HK-2 (cell line): ENCODE measurements at regions not wholly inside any gene's neighbourhood (a gene's known extent, or its start where the extent isn't known, plus 50 kb on each side); places are given as distances from the start of the nearest gene placed in this dataset.

Experiments used
- DNase-seq: peaks from one replicate; pipeline ENCODE4 v3.0.0-alpha.2; 2018; ENCODE audit not compliant: unreplicated experiment

DNA sequence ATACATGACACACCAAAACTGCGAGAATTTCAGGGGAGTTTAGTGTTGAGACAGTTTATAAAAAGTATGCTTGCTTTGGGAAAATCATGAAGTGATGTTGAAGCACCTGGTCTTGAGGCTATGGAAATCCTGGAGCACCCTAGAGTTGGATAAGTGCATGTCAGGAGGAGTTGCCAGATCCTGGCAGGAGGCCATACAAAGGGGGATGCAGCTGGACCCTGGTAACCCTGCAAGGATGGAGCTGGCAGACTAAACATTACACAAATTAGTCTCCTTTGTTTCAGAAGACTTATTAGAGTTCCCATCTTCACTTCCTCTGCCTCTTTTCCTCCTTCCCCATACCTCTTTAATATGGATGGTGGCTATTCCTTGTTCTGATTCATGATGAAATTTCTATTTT lies 907.0 kb downstream of the BCL11B start:
- DNase-seq, result no peak

DNA sequence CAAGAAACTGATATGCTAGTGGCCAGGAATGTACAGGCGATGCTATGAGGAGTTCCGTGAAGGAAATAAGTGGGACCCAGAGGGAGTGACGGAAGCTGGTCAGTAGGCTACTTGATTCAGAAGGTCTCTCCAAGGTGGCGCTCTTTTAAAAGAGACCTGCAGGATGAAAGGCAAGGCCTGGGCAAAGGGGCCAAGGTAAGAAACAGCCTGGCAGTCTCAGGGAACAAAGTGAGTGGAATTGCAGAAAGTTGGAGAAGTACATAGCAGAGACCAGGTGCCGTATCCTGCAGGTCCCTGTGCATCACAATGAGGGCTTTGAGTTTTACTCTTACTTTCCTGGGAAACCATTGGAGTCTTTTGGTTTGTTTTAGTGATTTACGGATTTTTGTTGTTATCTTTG lies 905.6 kb downstream of the BCL11B start:
- no peak for DNase-seq

DNA sequence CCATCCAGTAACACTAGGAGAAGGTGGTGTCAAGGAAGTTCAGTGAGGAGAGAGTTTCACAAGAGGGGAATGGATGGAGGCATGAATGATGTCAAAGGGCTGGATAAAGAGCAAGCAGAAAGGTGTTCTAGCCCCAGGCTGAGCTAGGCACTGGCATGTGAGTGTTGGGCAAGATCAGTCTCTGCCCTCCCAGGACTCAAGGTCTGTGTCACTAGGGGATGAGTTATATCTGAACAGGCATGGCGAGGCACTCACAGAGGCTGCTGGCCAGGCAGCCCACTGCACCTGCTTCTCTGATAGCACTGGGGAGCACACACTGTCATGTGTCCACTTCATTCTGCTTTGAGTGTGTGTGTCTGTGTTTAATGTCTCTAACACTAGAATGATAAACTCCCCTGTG lies 903.8 kb downstream of the BCL11B start:
- no peak for DNase-seq

DNA sequence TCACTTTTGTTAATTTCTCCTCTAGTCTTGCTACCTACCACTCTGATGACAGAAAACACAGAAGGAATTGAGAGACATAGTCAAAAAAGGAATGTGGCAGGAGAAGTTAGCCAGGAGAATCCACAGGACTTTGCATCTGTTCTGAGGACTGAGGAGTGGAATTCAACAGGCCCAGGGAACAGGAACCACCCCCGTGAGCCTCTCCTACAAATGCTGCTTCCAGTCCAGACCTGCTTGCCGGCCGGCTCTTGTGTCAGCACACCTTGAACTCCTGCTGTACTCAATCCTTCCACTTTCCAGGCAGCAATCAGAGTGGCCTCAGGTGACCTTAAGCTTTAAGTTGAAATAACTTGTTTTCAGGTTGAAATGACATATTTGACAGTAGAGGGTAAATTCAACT lies 903.1 kb downstream of the BCL11B start:
- no peak for DNase-seq

DNA sequence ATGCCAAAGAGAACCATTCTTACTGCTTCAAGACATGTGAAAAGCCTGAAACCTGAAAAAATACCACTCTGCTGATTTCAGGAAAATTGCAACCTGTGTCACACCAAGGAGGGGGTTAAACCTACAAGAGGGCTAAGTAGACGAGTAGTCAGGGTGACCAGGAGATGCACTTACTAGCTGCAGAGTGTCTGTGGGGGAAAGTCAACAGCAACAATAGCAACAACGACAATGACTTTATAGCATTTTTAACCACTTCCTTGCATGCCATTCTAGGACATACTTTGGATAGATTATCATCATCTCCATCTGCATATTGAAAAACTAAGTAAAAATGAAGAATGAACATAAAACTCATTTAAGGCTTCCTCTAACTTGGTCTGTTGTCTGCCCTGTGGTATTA lies 902.7 kb downstream of the BCL11B start:
- no peak for DNase-seq

DNA sequence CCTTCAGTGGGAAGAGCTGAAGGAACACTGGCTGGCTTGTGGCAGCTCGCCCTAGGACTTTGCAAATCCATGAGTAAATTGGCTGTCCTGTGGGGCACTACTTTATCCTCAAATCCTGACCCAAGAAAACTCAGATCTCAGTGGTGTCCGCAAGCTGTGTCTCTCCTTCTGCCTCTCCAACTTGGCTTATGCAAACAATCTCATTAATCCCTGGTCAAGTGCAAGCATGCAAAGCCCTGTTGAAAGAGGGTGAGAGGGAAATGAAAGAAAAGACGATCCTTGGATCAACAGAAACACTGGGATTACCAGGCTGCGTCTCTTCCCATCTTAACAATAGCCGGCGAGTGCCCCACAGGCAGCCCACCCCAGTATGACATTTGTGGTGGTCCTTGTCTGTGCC lies 901.6 kb downstream of the BCL11B start:
- DNase-seq, result no peak

DNA sequence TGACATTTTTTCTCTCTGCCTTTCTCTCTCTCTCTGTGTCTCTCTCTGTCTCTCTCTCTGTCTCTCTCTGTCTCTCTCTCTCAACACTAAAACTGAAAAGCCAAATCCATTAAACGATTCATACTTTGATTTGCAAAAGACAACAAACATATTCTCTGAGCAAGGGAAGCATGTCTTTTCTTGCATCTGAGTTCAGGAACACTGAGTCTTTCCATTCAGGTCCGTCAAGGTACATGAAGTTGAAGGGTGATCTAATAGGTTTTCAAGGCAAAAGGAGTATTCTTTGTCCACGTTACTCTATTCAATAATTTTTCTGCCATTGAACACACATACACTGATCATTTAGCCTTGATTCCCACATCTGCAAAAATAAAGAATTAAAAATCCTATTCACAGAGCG lies 900.9 kb downstream of the BCL11B start:
- DNase-seq, result no peak

DNA sequence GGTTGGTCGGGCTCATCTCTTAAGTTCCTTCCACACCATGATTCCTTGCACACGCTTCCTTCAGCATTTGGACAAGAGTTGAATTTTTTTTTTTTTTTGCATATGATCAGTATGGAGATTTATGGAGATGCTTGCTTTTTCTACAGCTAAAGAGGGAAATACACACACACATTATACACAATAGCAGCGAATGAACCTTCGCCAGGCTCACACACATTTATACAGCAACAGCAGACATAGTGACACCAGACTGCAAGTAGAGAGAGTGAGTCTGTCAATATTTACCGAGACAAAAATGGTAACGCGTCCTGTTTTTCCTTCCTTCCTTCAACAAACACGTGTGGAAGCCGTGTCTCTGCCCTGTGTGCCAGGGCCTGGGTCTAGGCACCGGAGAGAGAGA lies 897.9 kb downstream of the BCL11B start:
- DNase-seq, result no peak

DNA sequence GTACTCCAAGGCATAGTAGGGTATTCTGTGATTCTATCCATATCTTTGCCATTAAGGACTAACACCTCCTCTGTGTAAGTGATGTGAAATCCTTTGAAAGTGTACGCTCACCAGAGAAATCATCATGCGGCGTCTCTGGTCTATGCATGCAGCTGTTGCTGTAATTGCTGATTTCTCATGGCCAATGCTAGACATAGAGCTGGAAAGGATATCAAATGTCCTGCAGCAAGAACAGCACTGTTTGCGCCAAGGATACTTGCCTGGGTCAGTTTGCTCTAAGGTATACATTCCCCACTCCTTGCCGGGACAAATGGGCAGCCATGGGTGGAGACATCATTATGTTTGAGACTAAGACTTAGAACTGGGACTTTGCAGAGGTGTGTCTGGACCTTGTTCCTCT lies 896.4 kb downstream of the BCL11B start:
- no peak for DNase-seq

DNA sequence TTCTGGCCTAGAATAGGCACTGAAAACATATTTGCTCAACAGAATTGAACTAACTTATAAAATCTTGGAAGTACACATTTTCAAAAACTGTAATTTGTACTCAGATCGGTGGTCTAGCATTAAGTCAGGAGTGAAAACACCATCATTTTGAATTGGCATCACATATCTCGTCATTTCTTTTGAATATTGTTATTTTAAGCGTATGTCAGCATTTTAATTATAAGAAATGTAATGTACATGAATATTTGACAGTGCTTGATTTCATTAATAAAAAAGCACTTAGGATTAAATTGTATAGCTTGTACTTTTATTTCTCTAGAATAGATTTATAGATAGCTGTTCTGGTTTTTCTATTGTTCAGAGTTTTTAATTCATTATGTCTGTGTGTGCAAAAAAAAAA lies 892.2 kb downstream of the BCL11B start:
- no peak for DNase-seq

DNA sequence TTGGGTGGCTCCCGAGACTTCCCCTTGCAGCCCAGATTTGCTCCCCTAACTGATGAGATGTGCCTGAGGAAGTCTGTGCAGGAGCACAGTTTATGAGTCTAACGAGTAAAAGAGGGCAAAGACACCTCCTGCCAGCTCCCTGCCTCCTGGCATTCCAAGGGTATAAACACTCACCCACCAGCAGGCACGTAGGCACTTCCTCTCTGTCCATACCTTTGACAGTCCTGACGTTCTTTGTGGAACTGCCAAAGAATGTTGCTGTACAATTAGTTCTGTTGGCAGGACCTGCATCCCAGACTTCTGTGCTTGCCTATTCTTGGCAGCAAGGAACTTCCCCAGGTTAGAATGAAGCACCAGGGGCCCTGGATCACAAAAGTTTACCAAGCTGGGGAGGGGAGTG lies 889.3 kb downstream of the BCL11B start:
- no peak for DNase-seq

DNA sequence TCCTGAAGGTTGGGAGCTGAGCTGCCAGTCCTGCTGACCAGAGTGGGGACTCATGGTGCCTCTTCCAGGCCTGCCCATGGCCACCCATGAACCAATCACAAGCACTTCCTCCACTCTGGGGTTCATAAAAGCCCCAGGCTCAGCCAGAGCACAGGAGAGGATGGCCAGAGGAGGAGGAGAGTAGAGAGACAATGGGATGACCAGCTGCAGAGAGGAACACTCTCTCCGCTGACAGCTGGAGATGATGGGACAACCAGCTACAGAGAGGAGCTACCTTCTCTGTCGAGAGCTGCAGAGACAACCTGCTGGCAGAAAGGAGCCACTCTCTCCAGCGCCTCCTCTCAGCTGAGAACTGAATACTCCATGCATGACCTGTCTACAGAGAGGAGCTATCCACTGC lies 886.1 kb downstream of the BCL11B start:
- no peak for DNase-seq

DNA sequence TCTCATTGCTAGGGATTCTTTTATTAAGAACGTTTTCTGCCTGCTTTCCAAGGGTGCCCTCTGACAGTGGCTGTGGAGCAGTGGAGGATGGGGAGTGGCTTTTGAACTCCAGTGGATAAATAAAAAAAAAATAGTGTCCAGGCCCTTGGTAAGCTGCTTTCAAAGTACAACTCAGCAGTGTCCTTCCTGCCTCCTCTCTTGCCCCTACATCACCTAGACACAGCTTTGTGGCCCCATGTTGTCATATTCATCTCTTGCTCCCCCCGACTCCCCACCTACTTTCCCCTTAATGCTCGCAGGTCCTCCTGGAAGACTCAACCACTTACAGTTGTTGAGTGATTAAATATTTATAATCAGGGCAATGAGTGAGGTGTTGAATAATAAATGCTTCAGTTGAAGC lies 880.9 kb downstream of the BCL11B start:
- no peak for DNase-seq

DNA sequence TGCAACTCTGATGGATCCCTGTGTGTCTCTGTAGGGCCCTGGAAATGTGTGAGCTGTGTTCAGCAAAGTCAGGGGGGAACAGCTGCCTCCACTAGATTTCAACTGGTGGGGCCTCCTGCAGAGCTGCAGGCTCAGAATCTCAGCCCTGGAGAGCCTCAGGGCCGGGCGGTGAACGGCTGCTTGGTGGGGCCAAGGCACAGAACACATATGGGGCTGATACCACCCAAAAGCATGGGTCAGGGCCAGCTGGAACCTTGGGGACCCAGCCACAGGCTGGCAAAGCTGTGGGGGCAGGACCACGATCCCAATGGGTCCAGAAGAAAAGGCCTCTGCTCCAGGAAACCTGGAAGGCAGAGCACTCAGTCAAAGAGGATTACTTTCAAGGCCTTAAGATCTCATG lies 878.5 kb downstream of the BCL11B start:
- DNase-seq, result no peak

DNA sequence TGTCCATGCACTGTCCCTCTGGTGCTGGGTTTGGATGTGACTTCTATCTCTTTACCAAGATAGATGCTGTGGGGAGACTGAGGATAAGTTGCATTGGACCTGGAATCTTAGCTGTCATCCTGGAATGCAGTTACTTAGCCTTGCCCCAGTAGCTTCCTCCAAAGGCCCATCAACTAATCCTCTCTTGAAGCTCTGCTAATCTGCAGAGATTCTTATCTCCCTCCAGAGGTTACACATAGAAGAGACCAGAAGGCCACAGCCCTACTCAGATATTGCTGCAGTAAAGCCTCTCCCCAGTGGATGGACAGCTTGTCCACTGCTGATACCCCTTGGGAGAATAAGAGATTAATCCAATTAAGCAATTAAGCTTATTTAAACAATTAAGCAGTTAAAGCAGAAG lies 867.2 kb downstream of the BCL11B start:
- DNase-seq, result no peak

DNA sequence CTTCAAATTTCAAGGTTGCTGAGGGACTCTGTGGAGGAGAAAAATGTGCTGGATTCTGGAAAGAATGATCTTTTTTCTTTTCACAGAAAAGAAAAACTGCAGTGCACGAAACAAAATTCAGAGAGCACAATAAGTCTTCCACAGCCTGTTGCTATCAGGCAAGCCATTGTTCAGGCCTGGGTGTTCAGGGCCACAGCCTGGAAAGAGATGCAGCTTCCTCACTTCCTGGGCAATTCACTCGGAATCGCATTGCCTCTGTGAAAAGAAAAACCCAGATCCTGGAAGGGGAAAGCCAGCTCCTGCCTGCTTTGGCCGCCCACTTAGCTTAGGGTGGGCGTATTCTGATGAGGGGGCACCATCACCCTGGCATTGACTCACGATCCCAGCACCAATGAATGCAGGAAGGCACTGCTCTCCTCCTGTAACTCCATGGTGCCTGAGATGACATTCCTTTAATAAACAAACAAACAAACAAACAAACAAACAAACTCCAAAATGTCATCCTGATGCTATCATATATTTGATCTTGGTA lies 863.9 kb downstream of the BCL11B start:
- no peak for DNase-seq

DNA sequence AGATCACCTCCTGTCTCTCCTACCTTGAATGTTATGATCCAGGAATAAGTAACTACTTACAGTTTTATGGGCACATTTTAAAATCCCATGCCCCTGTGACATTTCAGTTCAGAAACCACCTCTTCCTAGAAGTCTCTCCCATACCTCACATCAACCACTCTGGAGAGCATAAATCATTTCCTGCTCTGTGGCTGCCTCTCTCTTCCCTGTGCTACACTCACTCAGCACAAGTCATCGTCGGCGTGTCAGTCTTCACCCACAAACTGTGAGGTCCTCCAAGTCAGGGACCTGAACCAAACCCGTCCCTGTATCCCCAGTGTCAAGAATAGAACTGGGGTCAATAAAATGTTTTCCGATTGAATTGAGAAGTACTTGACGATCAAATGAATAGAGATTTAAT lies 863.3 kb downstream of the BCL11B start:
- DNase-seq, result no peak

DNA sequence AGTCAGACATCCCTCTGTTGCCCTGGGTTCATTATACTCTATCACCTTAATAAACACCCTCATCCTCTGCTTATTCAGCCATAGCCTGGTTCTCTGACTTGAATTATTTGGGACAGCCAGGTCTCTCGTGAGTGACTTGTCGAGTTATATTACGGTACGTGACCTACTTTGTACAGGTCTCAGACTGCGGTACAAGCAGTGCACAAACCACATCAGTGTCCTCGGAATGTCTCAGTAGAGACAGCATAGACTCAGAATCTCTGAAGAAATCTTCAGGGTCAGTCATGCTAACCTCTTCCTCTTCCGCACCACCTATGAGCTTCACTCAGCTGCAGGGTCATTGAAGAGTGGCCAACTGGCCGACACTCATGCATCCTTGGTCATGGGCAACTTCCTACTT lies 860.8 kb downstream of the BCL11B start:
- no peak for DNase-seq

DNA sequence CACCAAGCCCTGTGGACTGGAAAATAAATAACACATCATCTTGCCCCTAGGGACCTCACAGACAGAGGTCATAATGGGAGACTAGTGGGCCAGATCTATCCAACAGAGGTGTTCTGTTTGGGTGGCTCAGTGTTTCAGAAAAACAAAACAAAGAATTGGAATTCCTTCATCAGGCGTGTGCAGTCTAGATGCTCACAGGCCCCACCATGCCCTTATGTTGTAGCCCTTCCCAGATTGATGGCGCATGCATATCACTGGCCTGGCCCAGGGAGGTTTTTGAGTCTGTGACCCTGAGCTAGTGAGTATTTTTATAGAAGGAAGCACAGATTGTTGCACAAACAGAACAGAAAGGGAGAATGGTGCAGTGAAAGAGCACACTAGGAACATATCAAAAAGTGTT lies 859.6 kb downstream of the BCL11B start:
- DNase-seq, result no peak

DNA sequence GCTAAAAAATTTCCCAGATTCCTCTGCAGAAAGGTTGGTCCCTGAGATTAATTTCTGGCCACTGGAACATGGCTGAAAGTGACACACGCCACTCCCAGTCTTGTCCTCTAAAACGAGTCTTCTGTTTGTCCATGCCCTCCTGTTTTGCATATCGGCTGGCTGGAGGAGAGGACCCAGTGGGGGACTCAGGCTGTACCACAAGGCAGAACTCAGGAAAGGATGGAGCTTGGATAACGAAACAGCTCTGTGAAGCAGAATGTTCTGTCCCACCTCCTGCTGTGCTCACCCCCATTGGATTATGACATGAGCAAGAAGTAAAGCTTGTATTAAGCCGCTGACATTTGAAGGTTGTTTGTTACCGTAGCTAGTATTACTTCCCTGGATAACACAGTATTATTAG lies 856.2 kb downstream of the BCL11B start:
- no peak for DNase-seq

DNA sequence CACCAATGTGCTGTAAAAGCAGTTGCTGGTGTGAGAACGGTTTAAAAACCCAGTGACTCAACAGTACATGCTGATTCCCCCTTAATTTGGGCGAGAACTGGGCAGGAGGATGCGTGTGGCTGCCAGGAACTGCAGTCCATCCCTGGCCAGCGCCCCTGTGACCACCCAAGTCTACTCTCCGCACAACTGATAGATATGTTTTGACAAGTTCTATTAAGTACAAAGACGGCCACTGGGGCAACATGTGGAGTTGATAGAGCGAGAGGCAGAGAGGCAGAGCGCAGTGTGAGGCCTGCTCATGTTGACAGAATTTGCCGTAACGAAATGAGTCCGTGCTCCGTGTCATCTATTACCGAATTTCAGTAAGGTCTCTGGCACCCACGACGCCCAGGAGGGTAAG lies 855.0 kb downstream of the BCL11B start:
- DNase-seq, result no peak

DNA sequence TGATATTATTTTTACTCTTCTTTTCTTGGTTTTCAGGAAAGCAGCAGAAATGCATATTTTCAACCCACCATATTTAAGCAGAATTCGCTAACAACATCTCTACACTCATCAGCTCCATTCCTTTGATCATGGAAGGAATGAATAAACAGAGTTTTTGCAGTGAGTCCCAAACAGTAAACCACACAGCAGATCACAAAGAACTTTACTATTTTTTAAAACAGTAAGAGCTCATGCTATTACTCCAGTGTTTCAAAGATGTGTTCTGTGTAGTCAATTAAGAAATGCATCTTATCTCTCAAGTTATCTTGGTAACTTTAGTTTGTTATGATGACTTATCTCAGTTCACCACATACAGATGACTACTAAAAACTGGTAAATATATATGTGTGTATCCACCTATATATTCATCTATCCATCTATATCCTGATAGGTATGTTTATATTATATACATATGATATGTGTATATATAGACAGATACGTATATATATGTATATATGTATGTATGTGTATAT lies 843.5 kb downstream of the BCL11B start:
- DNase-seq, result no peak

DNA sequence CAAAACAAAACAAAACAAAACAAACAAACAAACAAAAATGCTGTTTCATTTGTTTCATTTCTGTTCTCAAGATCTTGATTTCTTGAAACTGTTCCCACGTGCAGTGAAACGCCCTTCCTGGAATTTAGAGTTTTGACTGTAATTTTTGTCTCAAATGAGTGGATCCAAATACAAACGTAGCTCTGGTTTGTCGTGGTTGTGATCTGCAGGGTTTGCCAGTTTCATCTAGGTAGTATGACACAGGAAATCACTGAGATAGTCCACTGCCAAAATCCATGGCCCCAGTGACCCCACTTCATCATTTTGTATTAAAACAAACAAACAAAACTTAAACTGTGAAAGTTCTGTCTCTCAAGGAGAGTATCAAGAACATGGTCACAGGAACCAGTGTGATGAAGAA lies 838.6 kb downstream of the BCL11B start:
- DNase-seq, result no peak

DNA sequence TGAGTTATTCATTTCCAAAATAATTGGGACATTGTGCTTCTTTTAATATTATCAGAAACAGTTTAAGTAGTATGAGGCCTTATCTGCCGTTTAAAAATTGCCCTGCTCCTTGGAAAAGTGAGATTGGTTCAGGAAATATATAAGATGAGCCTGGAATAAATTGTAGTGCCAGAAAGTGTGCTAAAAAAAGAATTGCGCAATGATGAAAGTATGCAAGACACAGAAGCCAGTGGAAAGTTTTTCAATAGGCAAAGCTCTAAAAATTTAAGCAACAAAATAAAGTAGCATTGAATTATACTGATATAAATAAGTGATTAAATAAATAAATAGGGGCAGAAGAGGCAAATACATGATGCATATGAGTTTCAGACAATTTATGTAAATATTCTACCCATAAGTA lies 834.9 kb downstream of the BCL11B start:
- no peak for DNase-seq

DNA sequence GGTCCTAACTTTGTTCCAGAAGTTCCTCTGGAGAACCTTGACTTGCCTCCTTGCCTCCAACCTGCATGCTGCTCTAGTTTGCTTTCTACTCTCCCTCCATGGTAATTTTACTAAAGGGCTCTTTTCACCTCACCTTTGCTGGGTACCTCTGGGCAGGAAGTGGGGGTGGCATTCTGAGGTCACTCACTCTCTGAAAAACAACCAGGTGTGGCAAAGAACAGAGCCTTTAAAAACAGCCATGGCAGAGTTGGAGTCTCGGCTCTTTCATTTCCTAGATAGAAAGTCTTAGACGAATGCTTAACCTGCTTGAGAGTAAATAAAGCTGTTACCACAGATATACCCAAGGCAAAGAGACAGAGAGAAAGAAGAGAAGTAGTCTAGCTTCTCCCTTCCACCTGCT lies 827.9 kb downstream of the BCL11B start:
- no peak for DNase-seq
